Testis (tissue), 2 donors: ENCODE measurements at regions not wholly inside any gene's neighbourhood (a gene's known extent, or its start where the extent isn't known, plus 50 kb on each side); places are given as distances from the start of the nearest gene placed in this dataset.

ENCODE experiments used
- DNase-seq: peaks from one replicate; pipeline ENCODE4 v3.0.0-alpha.2; 2019
- H3K27ac ChIP-seq, 2 donors: fragments of 200-600 bp; sonication (generic); one replicate each; pipeline ENCODE4 v1.5.1; 2019
- H3K27me3 ChIP-seq: fragments of 200-600 bp; sonication (generic); one replicate; pipeline ENCODE4 v1.5.1; 2019
- H3K36me3 ChIP-seq: fragments of 200-600 bp; sonication (generic); one replicate; pipeline ENCODE4 v1.5.1; 2017; ENCODE audit warnings: low read depth; ENCODE audit errors: missing control alignments
- H3K4me1 ChIP-seq: fragments of 200-600 bp; sonication (generic); one replicate; pipeline ENCODE4 v1.5.1; 2019
- H3K4me3 ChIP-seq, 2 donors: fragments of 200-600 bp; sonication (generic); one replicate each; pipeline ENCODE4 v1.5.1; 2017 to 2019
- H3K9me3 ChIP-seq: fragments of 200-600 bp; sonication (generic); one replicate; pipeline ENCODE4 v1.5.1; 2017
- CTCF ChIP-seq, 3 experiments: fragments of 450-650 bp in 2 of 3; fragments of 200-600 bp in 1 of 3; sonication (generic) in 1 of 3; IDR thresholded peaks; one replicate each; pipeline ENCODE4 v1.5.1; 2016 to 2019; ENCODE audit warnings: antibody characterized with exemption in 3 of 3, mild to moderate bottlenecking in 2 of 3, moderate library complexity in 1 of 3
- POLR2A ChIP-seq: fragments of 450-650 bp; IDR thresholded peaks from one replicate; pipeline ENCODE4 v1.6.1; 2017; ENCODE audit warnings: antibody characterized with exemption, mild to moderate bottlenecking, moderate library complexity
- WGBS, 2 donors: methylation state at CpG; one replicate each; pipeline ENCODE4 v1.1.5; 2018; 5-methylcytosine and 5-hydroxymethylcytosine counted together
- intact Hi-C: fragments of 100-400 bp; cut with DNase I; formaldehyde crosslinking; loops from one replicate; pipeline ENCODE4 v1.15.1; 2023; ENCODE audit warnings: low total_unique reads

- no peaks in the 10 kb centered on the region for H3K27me3 ChIP-seq
- H3K4me3 ChIP-seq: no peak overlapping the region
- intact Hi-C loops: no loop called here
- H3K36me3 ChIP-seq: no peaks in the 10 kb centered on the region
- WGBS, 2 donors: 91 to 97% methylated on average over 4 of the region's 4 CpGs
- no peak for DNase-seq
- H3K9me3 ChIP-seq: no peaks in the 10 kb centered on the region
- no peak overlapping the region for H3K27ac ChIP-seq
- TF ChIP-seq POLR2A (no peak), CTCF (IDR thresholded peaks at IDR 0.05) (no peak)
- no peaks in the 10 kb centered on the region for H3K4me1 ChIP-seq
These were observed 109.6 kb upstream of the TOPAZ1 start for GRCh38 chr3:44132061-44132460.

GRCh38 chr3:44132593-44132992 lies 109.1 kb upstream of the TOPAZ1 start:
- intact Hi-C loops: no loop called here
- no peak for DNase-seq
- no peak overlapping the region for H3K27ac ChIP-seq
- WGBS, 2 donors: 82 to 85% methylated on average over 7 of the region's 7 CpGs
- H3K27me3 ChIP-seq: no peaks in the 10 kb centered on the region
- H3K4me1 ChIP-seq: no peaks in the 10 kb centered on the region
- no peak overlapping the region for H3K4me3 ChIP-seq
- H3K36me3 ChIP-seq: no peaks in the 10 kb centered on the region
- TF ChIP-seq CTCF (IDR thresholded peaks at IDR 0.05): no peak
- TF ChIP-seq POLR2A: no peak
- no peaks in the 10 kb centered on the region for H3K9me3 ChIP-seq

GRCh38 chr3:44136421-44136820 lies 105.3 kb upstream of the TOPAZ1 start:
- TF ChIP-seq POLR2A (no peak), CTCF (IDR thresholded peaks at IDR 0.05) (no peak)
- no peak for DNase-seq
- Histone ChIP-seq H3K27ac (no peak overlapping the region), H3K4me1 (no peaks in the 10 kb centered on the region), H3K27me3 (no peaks in the 10 kb centered on the region), H3K4me3 (no peak overlapping the region), H3K36me3 (no peaks in the 10 kb centered on the region), H3K9me3 (no peaks in the 10 kb centered on the region)
- 45 to 47% methylated on average over 5 of the region's 5 CpGs for WGBS, 2 donors
- intact Hi-C loops: no loop called here

- no peak for DNase-seq
- Histone ChIP-seq H3K27ac (no peak overlapping the region), H3K4me1 (no peaks in the 10 kb centered on the region), H3K9me3 (no peaks in the 10 kb centered on the region), H3K27me3 (no peaks in the 10 kb centered on the region), H3K4me3 (no peak overlapping the region), H3K36me3 (no peaks in the 10 kb centered on the region)
- WGBS, 2 donors: 56 to 63% methylated on average over 1 of the region's 1 CpG
- intact Hi-C loops: no loop called here
- no peak for TF ChIP-seq CTCF (IDR thresholded peaks at IDR 0.05)
- TF ChIP-seq POLR2A: no peak
These were observed 95.6 kb upstream of the TOPAZ1 start for GRCh38 chr3:44146073-44146472.

- no peak for DNase-seq
These were observed 81.9 kb upstream of the TOPAZ1 start for GRCh38 chr3:44159696-44160300.

More at GRCh38 chr3:44159696-44160300, 81.9 kb upstream of the TOPAZ1 start:
- H3K27ac ChIP-seq: no peak overlapping the region
- no peaks in the 10 kb centered on the region for H3K4me1 ChIP-seq
- H3K9me3 ChIP-seq: no peaks in the 10 kb centered on the region
- no peak overlapping the region for H3K4me3 ChIP-seq
- intact Hi-C loops: no loop called here
- TF ChIP-seq POLR2A (no peak), CTCF (IDR thresholded peaks at IDR 0.05) (no peak)
- H3K36me3 ChIP-seq: no peaks in the 10 kb centered on the region
- no peaks in the 10 kb centered on the region for H3K27me3 ChIP-seq
- 60 to 78% methylated on average over 1 to 2 of the region's 2 CpGs for WGBS, 2 donors
